WTC11 (cell line): ENCODE measurements at regions not wholly inside any gene's neighbourhood (a gene's known extent, or its start where the extent isn't known, plus 50 kb on each side); places are given as distances from the start of the nearest gene placed in this dataset.

ENCODE experiments used
- CTCF ChIP-seq: fragments of 200-600 bp; IDR thresholded peaks from 2 replicates; pipeline ENCODE4 v1.8.0; 2022; ENCODE audit warnings: antibody characterized with exemption
- ETV6 ChIP-seq: sonication (generic); formaldehyde crosslinking; IDR thresholded peaks from 2 replicates; pipeline ENCODE4 v1.8.1; 2022; ENCODE audit warnings: mild to moderate bottlenecking, missing genetic modification reagents
- FOXP1 ChIP-seq: sonication (generic); formaldehyde crosslinking; IDR thresholded peaks from 2 replicates; pipeline ENCODE4 v1.8.0; 2022; ENCODE audit warnings: missing genetic modification reagents, mild to moderate bottlenecking, moderate library complexity, borderline replicate concordance
- NR3C1 ChIP-seq: sonication (generic); formaldehyde crosslinking; conservative IDR thresholded peaks from 2 replicates; pipeline ENCODE4 v1.8.1; 2023; ENCODE audit warnings: low read depth, mild to moderate bottlenecking, missing genetic modification reagents

DNA sequence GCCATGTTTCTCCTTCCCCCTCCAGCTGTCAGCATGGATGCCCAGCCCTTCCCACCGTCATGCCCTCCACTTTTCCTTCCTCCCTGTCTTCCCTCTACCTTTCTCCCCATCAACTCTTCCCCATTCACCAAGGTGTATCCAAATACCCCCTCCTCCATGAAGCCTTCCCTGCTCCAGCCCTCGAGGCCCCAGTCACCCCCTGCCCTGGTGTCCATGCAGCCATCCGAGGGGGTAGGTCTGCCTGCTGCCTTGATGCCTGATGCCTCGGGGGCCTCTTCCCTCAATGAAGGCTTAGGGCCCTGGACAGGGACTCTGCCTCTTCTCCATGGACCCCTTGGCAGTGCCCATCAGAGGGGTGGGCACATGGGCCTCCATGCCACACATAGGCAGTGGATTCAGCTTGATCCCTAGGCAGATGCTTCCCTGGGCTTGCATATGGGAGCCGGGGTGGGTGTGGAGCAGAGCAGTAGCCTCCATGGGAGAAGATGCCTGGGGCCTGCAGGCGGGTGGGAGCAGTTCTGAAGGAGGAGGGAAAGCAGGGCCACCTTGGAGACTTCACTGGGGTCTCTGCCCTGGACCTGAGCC lies 795.8 kb downstream of the BRD1 start:
- TF ChIP-seq ETV6 (CRISPR knock-in tag) (no peak), FOXP1 (no peak), CTCF (no peak), NR3C1 (CRISPR knock-in tag) (no peak)
